Glutamatergic neuron (in vitro differentiated cells): ENCODE measurements at regions not wholly inside any gene's neighbourhood (a gene's known extent, or its start where the extent isn't known, plus 50 kb on each side); places are given as distances from the start of the nearest gene placed in this dataset.

Experiments used
- DNase-seq: peaks from one replicate; pipeline ENCODE4 v3.0.0; 2022
- H3K27ac Mint-ChIP-seq: one replicate; pipeline ENCODE4 v1.8.0; 2020; ENCODE audit warnings: mild to moderate bottlenecking, mixed read lengths, inconsistent platforms; ENCODE audit not compliant: unreplicated experiment
- H3K27me3 Mint-ChIP-seq: one replicate; pipeline ENCODE4 v1.8.0; 2020; ENCODE audit warnings: mild to moderate bottlenecking, moderate library complexity, mixed read lengths, inconsistent platforms; ENCODE audit not compliant: unreplicated experiment
- H3K36me3 Mint-ChIP-seq: one replicate; pipeline ENCODE4 v1.8.0; 2020; ENCODE audit warnings: mild to moderate bottlenecking, mixed read lengths, inconsistent platforms; ENCODE audit not compliant: unreplicated experiment
- H3K4me1 Mint-ChIP-seq: one replicate; pipeline ENCODE4 v1.8.0; 2020; ENCODE audit warnings: mild to moderate bottlenecking, low read depth, mixed read lengths, inconsistent platforms; ENCODE audit not compliant: unreplicated experiment
- H3K4me3 Mint-ChIP-seq: one replicate; pipeline ENCODE4 v1.8.0; 2020; ENCODE audit warnings: mild to moderate bottlenecking, mixed read lengths, inconsistent platforms; ENCODE audit not compliant: unreplicated experiment
- H3K9me3 Mint-ChIP-seq: one replicate; pipeline ENCODE4 v1.8.0; 2020; ENCODE audit warnings: mild to moderate bottlenecking, moderate library complexity, mixed read lengths, inconsistent platforms; ENCODE audit not compliant: unreplicated experiment
- TF ChIP-seq, protein P1 (sequence below): fragments of 200-600 bp; sonication (generic); IDR thresholded peaks from one replicate; pipeline ENCODE4 v1.5.0; 2021; ENCODE audit not compliant: partially characterized antibody, unreplicated experiment

DNA sequence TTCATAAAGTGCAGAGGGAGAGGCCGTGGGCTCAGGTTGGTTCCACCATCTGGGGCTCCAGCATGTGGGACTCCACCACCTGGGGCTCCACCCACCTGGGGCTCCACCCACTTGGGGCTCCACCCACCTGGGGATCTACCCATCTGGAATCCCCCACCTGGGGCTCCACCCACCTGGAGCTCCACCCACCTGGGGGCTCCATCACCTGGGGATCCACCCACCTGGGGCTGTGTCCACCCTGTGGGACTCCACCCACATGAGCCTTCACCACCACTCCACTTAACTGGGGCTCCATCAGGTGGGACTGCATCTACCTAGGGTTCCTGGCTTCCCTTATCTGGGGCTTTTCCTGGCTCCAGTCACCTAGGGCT is 226.0 kb upstream of the CDYL start:
- Mint-ChIP-seq H3K27ac (no peak overlapping the region), H3K4me1 (no peaks in the 10 kb centered on the region), H3K9me3 (no peaks in the 10 kb centered on the region), H3K36me3 (peaks cover 9% of the 10 kb centered on the region), H3K27me3 (peaks cover 2% of the 10 kb centered on the region), H3K4me3 (no peak overlapping the region)
- TF ChIP-seq, protein P1, sequence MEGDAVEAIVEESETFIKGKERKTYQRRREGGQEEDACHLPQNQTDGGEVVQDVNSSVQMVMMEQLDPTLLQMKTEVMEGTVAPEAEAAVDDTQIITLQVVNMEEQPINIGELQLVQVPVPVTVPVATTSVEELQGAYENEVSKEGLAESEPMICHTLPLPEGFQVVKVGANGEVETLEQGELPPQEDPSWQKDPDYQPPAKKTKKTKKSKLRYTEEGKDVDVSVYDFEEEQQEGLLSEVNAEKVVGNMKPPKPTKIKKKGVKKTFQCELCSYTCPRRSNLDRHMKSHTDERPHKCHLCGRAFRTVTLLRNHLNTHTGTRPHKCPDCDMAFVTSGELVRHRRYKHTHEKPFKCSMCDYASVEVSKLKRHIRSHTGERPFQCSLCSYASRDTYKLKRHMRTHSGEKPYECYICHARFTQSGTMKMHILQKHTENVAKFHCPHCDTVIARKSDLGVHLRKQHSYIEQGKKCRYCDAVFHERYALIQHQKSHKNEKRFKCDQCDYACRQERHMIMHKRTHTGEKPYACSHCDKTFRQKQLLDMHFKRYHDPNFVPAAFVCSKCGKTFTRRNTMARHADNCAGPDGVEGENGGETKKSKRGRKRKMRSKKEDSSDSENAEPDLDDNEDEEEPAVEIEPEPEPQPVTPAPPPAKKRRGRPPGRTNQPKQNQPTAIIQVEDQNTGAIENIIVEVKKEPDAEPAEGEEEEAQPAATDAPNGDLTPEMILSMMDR: no peak
- DNase-seq: no peak

DNA sequence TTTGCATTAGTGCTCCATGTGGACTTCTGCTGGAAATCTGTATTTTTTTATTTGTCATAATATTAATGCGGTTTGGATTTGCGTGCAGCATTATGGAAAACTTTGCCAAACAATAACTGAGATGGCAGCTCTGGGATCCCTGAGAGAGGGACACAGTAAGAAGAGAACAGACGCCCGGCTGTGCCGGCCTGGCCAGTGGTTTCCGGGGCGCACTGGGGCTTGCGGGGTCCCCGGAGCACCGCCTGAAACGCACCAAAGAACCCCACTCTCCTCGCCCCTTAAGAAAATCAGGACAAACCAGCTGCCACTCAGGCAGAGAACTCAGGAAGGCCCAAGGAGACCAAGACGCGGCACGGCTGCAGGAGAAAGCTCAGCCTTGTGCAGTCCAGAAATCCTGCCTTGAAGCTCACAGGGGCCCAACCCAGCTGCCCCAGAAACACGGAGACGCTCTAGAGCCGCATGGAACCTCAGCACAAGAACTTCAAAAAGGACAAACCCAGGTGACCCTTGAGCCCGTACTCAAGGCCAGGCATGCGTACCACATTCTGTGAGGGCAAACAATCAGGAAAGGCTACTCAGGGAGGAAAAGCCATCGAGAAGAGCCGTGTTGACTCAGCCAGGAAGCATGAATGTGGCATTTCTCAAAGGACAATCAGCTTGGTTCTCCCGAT is 226.5 kb upstream of the CDYL start:
- Mint-ChIP-seq H3K27me3 (peaks cover 2% of the 10 kb centered on the region), H3K27ac (no peak overlapping the region), H3K4me1 (no peaks in the 10 kb centered on the region), H3K9me3 (no peaks in the 10 kb centered on the region), H3K36me3 (peaks cover 9% of the 10 kb centered on the region), H3K4me3 (no peak overlapping the region)
- TF ChIP-seq, protein P1: no peak
- DNase-seq: no peak

GRCh38 chr6:4545893-4546292 is 230.3 kb upstream of the CDYL start:
- no peak overlapping the region for H3K4me3 Mint-ChIP-seq

GRCh38 chr6:4543596-4543995 is 232.6 kb upstream of the CDYL start:
- TF ChIP-seq, protein P1: no peak
- Mint-ChIP-seq H3K27ac (no peak overlapping the region), H3K27me3 (no peaks in the 10 kb centered on the region), H3K9me3 (no peaks in the 10 kb centered on the region), H3K36me3 (no peaks in the 10 kb centered on the region), H3K4me3 (no peak overlapping the region), H3K4me1 (no peaks in the 10 kb centered on the region)
- DNase-seq: no peak

More at GRCh38 chr6:4545893-4546292, 230.3 kb upstream of the CDYL start:
- TF ChIP-seq, protein P1: no peak
- H3K9me3 Mint-ChIP-seq: no peaks in the 10 kb centered on the region
- no peaks in the 10 kb centered on the region for H3K4me1 Mint-ChIP-seq
- no peak for DNase-seq
- peaks cover 2% of the 10 kb centered on the region for H3K27me3 Mint-ChIP-seq
- H3K27ac Mint-ChIP-seq: no peak overlapping the region
- H3K36me3 Mint-ChIP-seq: peaks cover 7% of the 10 kb centered on the region

- peaks cover 14% of the 10 kb centered on the region for H3K36me3 Mint-ChIP-seq
- peaks cover 4% of the 10 kb centered on the region for H3K9me3 Mint-ChIP-seq
- H3K4me3 Mint-ChIP-seq: no peak overlapping the region
- DNase-seq: no peak
- peaks cover 4% of the 10 kb centered on the region for H3K27me3 Mint-ChIP-seq
- TF ChIP-seq, protein P1: no peak
- no peak overlapping the region for H3K27ac Mint-ChIP-seq
- H3K4me1 Mint-ChIP-seq: no peaks in the 10 kb centered on the region
These were observed 242.6 kb upstream of the CDYL start for GRCh38 chr6:4533576-4533975.
